Spleen (tissue), 11 donors: ENCODE measurements at regions not wholly inside any gene's neighbourhood (a gene's known extent, or its start where the extent isn't known, plus 50 kb on each side); places are given as distances from the start of the nearest gene placed in this dataset.

Source experiments
- DNase-seq: peaks from one replicate; pipeline ENCODE4 v3.0.0-alpha.2; 2020
- H3K27ac ChIP-seq, 8 donors: fragments of 200-600 bp; sonication (generic) in 7 of 8; 1 replicate in 4 of 8; 2 replicates in 4 of 8; pipeline versions ENCODE4 v1.5.0 to v1.8.0; 2016 to 2021; ENCODE audit warnings: inconsistent platforms in 4 of 8, mild to moderate bottlenecking in 4 of 8, moderate library complexity in 1 of 8
- H3K27me3 ChIP-seq, 7 donors: fragments of 200-600 bp; sonication (generic) in 6 of 7; replicated peaks in 1 of 7; 1 replicate in 4 of 7; 2 replicates in 3 of 7; pipeline versions ENCODE4 v1.5.0 to v1.8.0; 2016 to 2021; ENCODE audit warnings: inconsistent platforms in 3 of 7, mild to moderate bottlenecking in 1 of 7
- H3K36me3 ChIP-seq, 6 donors: fragments of 200-600 bp; sonication (generic) in 5 of 6; 1 replicate in 4 of 6; 2 replicates in 2 of 6; pipeline versions ENCODE4 v1.5.0 to v1.8.0; 2016 to 2021; ENCODE audit warnings: inconsistent platforms in 2 of 6
- H3K4me1 ChIP-seq, 6 donors: fragments of 200-600 bp; sonication (generic) in 5 of 6; 1 replicate in 3 of 6; 2 replicates in 3 of 6; pipeline versions ENCODE4 v1.5.0 to v1.8.0; 2016 to 2021; ENCODE audit warnings: inconsistent platforms in 3 of 6
- H3K4me3 ChIP-seq, 8 donors: fragments of 200-600 bp; sonication (generic) in 7 of 8; 1 replicate in 4 of 8; 2 replicates in 4 of 8; pipeline versions ENCODE4 v1.5.0 to v1.8.0; 2016 to 2021; ENCODE audit warnings: inconsistent platforms in 4 of 8, mild to moderate bottlenecking in 4 of 8, moderate library complexity in 2 of 8
- H3K9me3 ChIP-seq, 8 donors: fragments of 200-600 bp; sonication (generic) in 7 of 8; 1 replicate in 4 of 8; 2 replicates in 4 of 8; pipeline versions ENCODE4 v1.5.0 to v1.8.0; 2016 to 2021; ENCODE audit warnings: inconsistent platforms in 4 of 8
- CTCF ChIP-seq, 11 experiments: fragments of 200-600 bp in 7 of 11; fragments of 450-650 bp in 4 of 11; sonication (generic) in 4 of 11; IDR thresholded peaks in 8 of 11; conservative IDR thresholded peaks in 3 of 11; 1 replicate in 7 of 11; 2 replicates in 4 of 11; pipeline versions ENCODE4 v1.4.0 to v1.8.0; 2016 to 2021; ENCODE audit warnings: antibody characterized with exemption in 11 of 11, inconsistent platforms in 4 of 11, mild to moderate bottlenecking in 1 of 11
- POLR2A ChIP-seq, 3 donors: fragments of 450-650 bp; IDR thresholded peaks; one replicate each; pipeline ENCODE4 v1.5.1; 2017; ENCODE audit warnings: antibody characterized with exemption in 3 of 3, mild to moderate bottlenecking in 1 of 3
- POLR2AphosphoS5 ChIP-seq, 3 donors: sonication (generic); formaldehyde crosslinking; IDR thresholded peaks; one replicate each; pipeline ENCODE4 v1.5.1; 2017; ENCODE audit warnings: antibody characterized with exemption in 3 of 3
- WGBS, 5 donors: extraction: QIAGEN DNeasy Blood & Tissue Kit in 3 of 5; methylation state at CpG; one replicate each; pipeline versions ENCODE4 v1.1.5 to v1.1.7; 2013 to 2018; 5-methylcytosine and 5-hydroxymethylcytosine counted together
- intact Hi-C: fragments of 100-400 bp; cut with DNase I; formaldehyde crosslinking; loops from one replicate; pipeline ENCODE4 v1.15.0; 2023; ENCODE audit warnings: low total_unique reads
- donor health status: healthy with polysubstance abuse.
- donor health status: DM: no; HTN: no; CAD: no; lungs with moderate emphysema.
- donor health status: DM: no; HTN: no; CAD: no.
- donor health status: Bipolar disorder and iron deficiency.
- donor health status: healthy.
- donor health status: DM: no; HTN: no; CAD: no.
- donor health status: DM: yes; HTN: yes; CAD: no.

GRCh38 chr9:26605367-26605766 lies 287.2 kb downstream of the CAAP1 start:
- DNase-seq, result no peak
- Histone ChIP-seq H3K4me1 (no peaks in the 10 kb centered on the region), H3K36me3 (no peaks in the 10 kb centered on the region), H3K27ac (no peak overlapping the region), H3K27me3 (no peaks in the 10 kb centered on the region), H3K9me3 (peaks cover 0 to 6% (median 0%) of the 10 kb centered on the region in 8 donors), H3K4me3 (no peak overlapping the region)
- TF ChIP-seq POLR2AphosphoS5 (IDR thresholded peaks at IDR 0.05), result no peak
- no peak for TF ChIP-seq CTCF (IDR thresholded peaks at IDR 0.05 in 8 of 11, conservative IDR thresholded peaks at IDR 0.05 in 3 of 11)
- TF ChIP-seq POLR2A (IDR thresholded peaks at IDR 0.05), result no peak
- intact Hi-C loops, result no loop called here
- WGBS, 5 donors, result 63 to 78% (median 66%) methylated on average over 1 of the region's 1 CpG

- Histone ChIP-seq H3K4me3 (no peak overlapping the region), H3K27me3 (no peaks in the 10 kb centered on the region), H3K27ac (no peak overlapping the region), H3K9me3 (peaks cover 0 to 6% (median 0%) of the 10 kb centered on the region in 8 donors), H3K36me3 (no peaks in the 10 kb centered on the region), H3K4me1 (no peaks in the 10 kb centered on the region)
- intact Hi-C loops, result no loop called here
- TF ChIP-seq CTCF (IDR thresholded peaks at IDR 0.05 in 8 of 11, conservative IDR thresholded peaks at IDR 0.05 in 3 of 11), result no peak
- no peak for TF ChIP-seq POLR2A (IDR thresholded peaks at IDR 0.05)
- DNase-seq, result no peak
- 69 to 84% (median 78%) methylated on average over 4 of the region's 4 CpGs for WGBS, 5 donors
Observed at GRCh38 chr9:26604076-26604662, 288.4 kb downstream of the CAAP1 start.

GRCh38 chr9:26603617-26604016 lies 289.0 kb downstream of the CAAP1 start:
- intact Hi-C loops, result no loop called here
- TF ChIP-seq CTCF (IDR thresholded peaks at IDR 0.05 in 8 of 11, conservative IDR thresholded peaks at IDR 0.05 in 3 of 11), result no peak
- Histone ChIP-seq H3K27ac (no peak overlapping the region), H3K36me3 (no peaks in the 10 kb centered on the region), H3K4me1 (no peaks in the 10 kb centered on the region), H3K9me3 (peaks cover 0 to 6% (median 0%) of the 10 kb centered on the region in 8 donors), H3K27me3 (no peaks in the 10 kb centered on the region), H3K4me3 (no peak overlapping the region)
- DNase-seq, result no peak

- Histone ChIP-seq H3K27me3 (no peaks in the 10 kb centered on the region), H3K36me3 (no peaks in the 10 kb centered on the region), H3K27ac (no peak overlapping the region), H3K9me3 (peaks cover 0 to 25% (median 3%) of the 10 kb centered on the region in 8 donors), H3K4me3 (no peak overlapping the region), H3K4me1 (no peaks in the 10 kb centered on the region)
- no peak for TF ChIP-seq POLR2AphosphoS5 (IDR thresholded peaks at IDR 0.05)
- TF ChIP-seq POLR2A (IDR thresholded peaks at IDR 0.05), result no peak
- no peak for TF ChIP-seq CTCF (IDR thresholded peaks at IDR 0.05 in 8 of 11, conservative IDR thresholded peaks at IDR 0.05 in 3 of 11)
- no peak for DNase-seq
- intact Hi-C loops, result no loop called here
- WGBS, 5 donors, result 77 to 94% (median 84%) methylated on average over 5 of the region's 5 CpGs
Observed at GRCh38 chr9:26597542-26598149, 295.0 kb downstream of the CAAP1 start.
